ENCODE measurements at regions not wholly inside any gene's neighbourhood (a gene's known extent, or its start where the extent isn't known, plus 50 kb on each side); places are given as distances from the start of the nearest gene placed in this dataset.
"Not testable (repeated sequence)": the region's sequence is repeated elsewhere in the genome, so short reads cannot be mapped to it uniquely, and the experiment has no call there.

DNA sequence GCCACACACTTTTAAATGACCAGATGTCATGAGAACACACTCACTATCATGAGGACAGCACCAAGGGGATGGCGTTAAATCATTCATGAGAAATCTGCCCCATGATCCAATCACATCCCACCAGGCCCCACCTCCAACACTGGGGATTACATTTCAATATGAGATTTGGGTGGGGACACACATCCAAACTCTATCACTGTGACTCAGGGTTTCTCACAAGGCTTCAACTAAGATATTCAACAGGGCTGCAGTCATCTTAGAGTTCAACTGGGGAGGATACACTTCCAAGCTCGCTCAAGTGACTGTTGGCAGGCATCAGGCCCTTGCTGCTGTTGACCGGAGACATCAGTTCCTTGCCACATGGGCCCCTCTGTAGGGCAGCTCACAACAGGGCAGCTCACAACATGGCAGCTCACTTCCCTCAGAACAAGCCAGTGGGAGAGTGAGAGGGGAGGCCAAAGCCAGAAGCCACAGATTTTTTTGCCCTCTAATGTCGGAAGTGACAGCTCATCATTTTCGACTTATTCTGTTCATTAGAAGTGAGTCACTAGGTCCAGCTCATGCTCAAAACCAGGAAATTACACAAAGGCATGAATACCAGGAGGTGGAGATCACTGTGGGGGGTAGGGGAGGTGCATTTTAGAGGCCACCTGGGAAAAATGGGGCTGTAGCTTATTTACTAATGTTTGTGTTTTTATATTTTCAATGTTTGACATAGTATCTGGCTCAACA is 50.8 kb upstream of the PTHLH start:
- DNase-seq (ENCODE audit: low spot score) = peak; percentile 31

DNA sequence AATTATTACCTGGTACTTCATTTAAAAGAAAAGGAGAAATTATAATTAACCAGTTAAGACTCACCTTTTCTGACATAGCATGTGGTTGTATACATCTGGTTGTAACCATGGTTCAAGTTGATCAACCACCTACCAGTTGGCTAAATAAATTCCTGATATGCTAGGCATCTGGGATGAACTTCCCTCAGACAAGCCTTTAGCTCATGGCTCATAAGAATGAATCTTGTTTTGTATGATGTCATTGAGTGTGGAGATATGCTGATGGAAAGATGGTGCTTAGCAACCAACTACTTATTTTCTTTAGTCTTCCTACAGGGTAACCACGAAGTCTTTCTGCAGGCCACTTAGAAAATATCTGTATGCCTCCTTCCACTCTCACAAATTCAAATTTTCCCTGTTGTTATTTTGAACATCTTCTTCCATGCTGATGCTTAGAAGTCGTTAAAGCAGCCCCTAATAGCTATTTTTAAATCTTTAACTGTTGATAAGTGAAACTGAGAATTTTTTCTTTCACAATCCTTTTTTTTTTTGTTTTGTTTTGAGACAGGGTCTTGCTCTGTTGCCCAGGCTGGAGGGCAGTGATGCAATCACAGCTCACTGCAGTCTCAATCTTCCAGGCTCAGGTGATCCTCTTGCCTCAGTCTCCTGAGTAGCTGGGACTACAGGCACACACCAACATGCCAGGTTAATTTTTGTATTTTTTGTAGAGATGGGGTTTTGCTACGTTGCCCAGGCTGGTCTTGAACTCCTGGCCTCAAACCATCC is 51.9 kb upstream of the PTHLH start:
- DNase-seq (ENCODE audit: low spot score) = no peak

DNA sequence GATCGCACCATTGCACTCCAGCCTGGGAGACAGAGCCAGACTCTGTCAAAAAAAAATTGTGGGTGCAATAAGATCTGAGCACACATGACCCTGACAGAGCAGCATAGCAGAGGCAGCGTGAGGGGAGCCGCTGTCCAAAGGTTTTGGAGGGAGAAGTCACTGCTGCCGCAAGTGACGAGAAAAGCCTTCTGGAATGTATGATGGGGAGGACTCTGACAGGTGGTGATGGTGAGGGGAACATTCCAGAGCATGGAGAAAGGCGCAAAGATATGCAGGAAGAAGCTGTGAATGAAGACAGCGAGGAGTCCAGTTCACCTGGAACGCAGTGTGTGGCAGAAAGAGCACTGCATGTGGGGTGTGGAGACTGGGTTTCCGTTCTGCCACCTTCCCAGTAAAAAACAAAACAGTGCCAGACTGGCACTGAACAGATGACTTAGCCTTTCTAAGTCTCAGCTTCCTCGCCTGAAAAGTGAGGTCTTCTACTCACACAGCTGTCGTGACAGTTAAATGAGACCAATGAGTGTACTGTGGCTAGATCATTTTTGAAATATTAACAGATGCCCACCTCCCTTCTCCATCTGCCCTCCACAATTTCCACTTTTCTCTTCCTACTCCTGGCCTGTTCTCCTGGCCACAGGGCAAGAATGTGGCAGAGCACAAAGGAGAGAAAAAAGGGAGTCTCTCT is 53.4 kb upstream of the PTHLH start:
- no peak for DNase-seq (ENCODE audit: low spot score)

DNA sequence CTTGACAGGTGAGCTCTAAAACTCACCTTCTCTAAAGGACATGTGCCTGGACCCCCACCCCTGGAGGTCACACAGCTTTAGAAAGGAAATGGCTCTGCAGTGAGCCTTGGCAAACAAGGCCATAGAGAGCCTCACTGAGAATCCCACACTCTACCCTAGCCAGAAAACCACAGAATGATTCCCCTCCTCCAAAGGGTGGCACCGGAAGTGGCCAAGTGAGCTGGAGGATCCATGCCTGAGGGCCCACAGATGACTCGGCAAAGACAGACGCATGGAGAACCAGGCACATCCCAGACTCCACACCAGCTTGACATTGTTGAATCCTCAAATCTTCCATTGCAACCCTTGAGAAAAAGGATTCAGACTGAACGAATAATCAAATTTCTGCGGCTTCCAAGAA is 54.2 kb upstream of the PTHLH start:
- DNase-seq (ENCODE audit: low spot score) = no peak

DNA sequence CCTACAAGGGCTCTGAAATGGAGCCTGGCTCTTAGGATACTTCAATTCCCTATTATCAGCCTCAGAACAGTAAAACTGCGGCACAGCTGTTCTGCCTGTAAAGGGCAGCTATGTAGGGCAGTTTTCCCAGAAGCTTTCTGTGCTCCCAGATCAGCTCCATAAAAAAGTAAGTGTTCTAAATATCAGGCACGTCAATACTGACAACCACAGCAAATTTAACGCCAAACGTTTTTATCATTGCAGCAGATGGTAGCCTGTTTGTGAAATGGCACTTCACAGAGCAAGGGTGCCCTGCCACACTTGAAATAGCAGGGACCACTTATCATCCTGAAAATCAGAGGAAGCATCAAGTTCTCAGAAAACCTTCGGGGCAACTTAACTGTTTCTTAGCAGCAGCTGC is 54.8 kb upstream of the PTHLH start:
- DNase-seq (ENCODE audit: low spot score) = no peak

DNA sequence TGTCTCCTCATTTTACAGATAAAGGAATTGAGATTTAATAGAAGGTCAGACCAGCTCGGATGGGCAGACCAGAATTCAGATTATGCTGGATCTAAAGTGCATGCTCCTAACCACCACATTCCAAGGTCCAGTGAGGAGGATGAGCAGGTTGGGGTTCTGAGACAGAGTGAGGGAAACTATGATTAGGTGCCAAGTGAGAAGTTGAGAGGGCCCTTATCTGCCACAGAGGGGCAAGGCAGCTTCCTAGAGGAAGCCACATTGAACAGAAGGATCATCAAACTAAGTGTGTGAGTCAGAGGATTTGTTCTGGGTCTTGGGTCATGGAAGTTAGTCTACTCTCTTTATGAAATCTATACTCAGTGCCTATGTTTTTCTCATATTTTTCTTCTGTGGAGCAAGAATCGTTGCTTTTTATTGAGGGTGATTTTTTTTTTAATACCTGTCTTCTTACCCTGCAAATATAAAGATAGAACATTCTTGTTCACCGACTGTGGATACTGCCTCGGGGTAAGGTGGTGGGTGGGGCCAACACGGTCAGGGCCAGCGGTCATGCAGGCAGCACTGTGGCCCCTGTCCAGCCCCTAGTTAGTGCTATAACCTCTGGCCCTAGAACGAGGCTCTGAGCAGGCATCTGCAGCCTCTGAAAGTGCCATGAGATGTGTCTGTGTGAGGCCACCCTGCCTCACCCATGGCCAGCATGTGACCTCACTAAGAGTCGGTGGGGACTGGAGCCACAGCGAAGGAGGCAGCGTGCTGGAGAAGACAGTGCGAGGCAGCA is 55.6 kb upstream of the PTHLH start:
- peak; percentile 8 for DNase-seq (ENCODE audit: low spot score)

DNA sequence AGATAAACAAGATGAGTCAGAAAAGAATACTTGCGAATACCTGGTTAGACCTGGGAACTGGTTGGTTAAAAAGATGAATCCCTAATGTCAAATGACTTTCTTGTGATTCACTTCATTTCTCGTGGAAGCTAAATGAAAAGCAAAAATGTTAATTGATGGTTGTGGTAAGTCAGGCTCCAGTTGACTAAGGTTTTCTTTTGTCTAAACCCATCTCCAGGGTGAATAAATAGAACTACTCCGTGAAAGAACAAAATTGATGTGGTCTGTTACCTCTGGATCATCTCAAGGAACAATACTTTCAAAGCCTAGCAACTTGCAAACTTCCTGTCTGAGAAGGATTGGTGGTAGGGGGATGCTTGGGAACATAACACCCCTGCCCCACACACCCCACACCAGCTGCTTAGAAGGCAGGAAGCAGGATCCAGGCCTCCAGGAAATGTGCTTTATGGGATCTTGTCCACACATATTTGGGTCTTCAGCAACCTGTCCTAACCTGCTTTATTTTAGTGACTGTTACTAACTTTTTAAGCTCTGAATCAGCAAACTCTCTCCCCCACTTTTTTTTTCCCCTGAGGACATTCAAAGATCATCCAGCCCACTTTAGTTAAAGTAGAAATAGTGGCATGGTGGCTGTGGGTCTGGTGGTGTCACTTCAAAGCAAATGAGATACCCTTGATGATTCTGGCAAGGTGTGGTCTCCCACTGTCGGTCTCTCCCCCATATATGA is 60.4 kb upstream of the PTHLH start:
- DNase-seq (ENCODE audit: low spot score) = no peak

DNA sequence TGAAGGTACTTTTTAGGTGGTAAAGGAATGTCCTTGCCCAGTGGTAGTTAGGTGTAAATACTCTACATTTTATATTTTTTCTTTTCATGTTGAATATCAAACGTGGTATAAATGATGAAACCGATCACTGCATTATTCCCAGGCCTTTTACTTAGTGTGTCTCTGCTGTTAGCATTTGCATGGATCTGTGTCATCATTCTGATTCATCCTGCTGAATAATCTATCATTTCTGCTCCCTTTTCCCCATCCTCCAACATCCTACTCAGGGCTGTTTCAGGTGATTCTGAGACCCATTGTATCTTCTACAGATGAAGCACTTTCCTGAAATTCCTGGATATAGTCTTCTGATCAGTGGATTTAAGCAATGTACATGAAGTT is 61.0 kb upstream of the PTHLH start:
- DNase-seq (ENCODE audit: low spot score) = no peak

DNA sequence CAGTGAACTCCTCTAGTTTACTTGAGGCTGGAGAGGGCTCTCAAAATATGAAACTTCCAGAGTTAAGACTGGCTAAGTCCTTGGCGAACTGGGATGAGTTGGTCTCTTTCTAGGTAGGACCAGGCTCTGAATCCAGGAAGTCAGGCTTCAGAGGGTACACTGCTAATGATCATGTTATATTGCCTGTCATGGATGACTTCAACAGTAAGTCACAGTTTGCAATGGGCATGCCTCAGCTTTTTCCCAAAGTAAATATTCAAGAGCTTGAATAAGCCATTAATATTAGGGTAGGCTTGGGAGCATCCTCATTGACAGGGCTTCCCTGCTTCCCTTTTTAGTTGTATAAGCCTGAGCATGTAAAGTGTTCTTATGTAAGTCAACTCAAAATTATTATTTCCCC is 61.7 kb upstream of the PTHLH start:
- DNase-seq (ENCODE audit: low spot score) = no peak

DNA sequence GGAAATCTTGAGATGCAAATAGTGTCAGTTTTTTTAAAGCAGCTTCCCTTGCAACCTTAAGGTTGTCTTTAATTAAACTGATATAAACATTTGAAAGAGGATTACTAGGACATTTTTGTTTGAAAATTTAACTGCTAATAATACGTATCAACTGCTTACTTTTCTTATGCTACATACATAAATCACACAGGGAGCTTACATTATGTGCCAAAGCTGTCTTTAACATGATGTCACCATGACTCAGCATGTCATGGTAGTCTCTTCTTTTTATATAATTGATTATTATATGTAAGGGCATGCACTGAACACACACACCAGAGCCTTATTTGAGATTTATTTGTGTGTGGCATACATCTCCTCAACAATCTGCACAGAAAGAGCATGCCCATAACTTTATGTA is 63.0 kb upstream of the PTHLH start:
- DNase-seq (ENCODE audit: low spot score) = peak; percentile 7

DNA sequence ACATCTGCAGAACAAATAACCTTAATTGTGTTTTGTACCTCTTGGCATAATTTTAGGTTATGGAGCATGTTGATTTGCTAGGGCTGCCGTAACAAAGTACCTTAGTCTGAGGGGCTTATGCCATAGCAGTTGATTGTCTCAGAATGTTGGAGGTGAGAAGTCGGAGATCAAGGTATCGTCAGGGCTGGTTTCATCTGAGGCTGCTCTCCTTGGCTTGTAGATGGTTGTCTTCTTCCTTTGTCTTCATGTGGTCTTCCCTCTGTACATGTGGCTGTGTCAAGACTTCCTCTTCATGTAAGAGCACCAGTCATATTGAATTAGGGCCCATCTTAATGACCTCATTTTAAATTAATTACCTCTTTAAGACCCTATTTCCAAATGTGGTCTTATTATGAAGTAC is 64.4 kb upstream of the PTHLH start:
- DNase-seq (ENCODE audit: low spot score) = no peak

DNA sequence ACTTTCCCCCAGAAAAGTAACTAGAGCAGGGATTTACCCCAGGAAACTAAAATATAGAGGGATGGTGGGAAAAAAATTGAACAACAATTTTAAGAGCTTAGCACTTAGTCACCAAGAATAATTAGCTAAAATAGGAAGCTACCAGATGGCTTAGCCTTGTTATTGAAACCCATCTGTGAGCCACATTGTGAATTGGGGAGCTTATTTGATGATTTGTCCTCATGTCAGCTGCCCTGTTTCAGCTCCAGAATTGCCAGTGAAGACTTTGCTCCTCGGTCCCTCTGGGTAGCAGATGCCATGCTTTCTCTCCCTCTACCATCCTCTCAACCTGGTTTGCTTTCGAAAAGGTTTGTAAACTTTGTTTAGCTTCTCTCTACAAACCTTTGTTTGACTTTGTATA is 67.7 kb upstream of the PTHLH start:
- DNase-seq (ENCODE audit: low spot score) = no peak

DNA sequence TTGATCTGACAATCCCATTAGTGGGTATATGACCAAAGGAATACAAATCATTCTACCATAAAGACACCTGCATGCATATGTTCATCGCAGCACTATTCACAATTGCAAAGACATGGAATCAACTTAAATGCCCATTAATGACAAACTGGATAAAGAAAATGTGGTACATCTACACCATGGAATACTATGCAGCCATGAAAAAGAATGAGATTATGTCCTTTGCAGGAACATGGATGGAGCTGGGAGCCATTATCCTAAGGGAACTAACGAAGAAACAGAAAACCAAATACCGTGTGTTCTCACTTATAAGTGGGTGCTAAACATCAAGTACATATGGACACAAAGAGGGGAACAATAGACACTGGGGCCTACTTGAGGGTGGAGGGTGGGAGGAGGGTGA is 74.1 kb upstream of the PTHLH start:
- DNase-seq (ENCODE audit: low spot score) = not testable (repeated sequence)

DNA sequence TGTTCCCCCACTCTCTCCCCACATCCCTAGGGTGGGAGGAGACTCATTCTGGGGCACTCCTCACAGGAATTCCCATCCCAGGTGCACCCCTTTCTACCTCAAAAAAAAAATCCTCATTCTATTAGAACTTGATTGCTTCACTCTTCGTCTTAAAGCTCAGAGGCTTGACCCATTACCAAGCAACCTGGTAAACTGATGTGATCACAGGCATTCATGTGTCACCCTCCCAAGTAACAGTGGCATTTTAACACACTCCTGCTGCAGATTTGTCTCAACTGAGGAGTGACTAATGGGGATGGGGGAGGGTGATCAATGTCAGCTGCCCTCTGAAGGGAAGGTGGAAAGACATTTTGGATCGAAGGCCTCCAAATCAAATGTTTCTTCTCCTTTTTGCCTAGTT is 78.1 kb upstream of the PTHLH start:
- no peak for DNase-seq (ENCODE audit: low spot score)

DNA sequence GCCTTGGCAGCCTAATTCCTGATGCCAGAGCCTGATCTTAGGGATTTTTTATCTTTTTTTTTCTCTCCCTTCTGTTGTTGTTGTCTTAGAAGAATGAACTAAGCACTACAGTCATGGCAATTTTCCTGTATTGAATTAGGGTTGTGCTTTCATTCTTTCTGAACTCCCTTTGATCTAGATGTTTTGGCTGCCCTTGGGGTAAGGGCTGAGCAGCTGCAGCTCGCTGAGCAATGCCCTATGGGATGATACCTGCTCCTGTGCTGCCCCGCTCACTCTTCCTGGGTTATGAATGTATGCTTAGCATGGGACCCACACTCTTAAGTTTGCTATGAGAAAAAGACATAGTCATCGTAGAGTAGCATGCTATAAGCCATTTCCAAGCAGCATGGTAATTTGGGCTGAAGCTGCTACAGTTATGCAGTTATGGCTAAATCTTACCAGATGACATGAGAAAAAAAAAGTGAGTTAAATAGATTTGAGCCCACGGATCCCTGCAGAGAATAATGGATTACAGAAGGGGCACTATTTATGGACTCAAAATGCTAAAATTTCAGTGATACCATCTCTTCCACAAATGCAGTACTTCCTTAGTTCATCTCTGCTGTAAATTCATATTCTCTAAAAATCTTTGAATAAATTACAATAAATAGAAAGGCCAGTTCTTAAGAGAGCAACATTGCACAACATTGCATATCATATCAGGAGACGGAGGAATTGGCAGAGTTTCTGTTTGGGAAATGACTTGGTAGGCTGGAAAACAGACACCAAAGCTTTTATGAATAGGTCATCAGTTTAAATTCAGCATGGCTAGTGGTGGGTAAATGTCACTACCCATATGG is 79.2 kb upstream of the PTHLH start:
- DNase-seq (ENCODE audit: low spot score) = no peak

DNA sequence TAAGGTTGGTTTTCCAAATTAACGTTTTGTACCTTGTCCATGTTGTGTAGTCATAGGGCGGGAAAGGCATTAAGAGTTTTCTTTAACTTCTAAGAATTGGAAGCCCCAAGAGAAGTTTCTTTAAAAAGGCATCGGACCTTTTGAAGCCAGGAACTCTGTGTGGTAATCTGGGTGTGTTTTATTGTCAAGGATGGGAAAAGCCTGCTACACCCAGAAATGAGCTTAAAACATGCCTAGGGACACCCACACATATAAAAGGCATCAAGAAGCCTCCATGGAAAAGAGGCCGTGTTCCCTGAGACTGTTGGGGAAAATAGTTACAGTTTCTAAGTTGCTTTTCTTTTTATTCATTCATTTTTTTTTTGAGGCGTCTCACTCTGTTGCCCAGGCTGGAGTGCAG is 81.0 kb upstream of the PTHLH start:
- no peak for DNase-seq (ENCODE audit: low spot score)

DNA sequence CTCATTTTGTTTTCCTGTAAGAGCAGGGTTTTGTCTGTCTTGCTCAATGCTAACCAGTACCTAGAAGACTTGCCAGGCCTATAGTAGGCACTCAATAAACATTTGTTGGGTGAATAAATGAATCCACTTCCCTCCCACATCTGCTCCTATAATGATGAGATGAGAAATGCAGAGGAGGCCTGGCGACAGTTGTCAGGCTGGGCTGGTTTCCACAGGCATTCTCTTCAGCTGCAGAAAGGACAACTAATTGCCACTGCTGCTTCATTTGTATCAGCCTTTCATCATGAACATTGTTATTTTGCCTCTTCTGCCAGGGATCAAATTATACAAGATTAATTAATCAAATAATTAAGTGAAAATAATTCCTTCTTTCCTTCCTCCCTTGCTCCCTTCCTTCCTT is 82.0 kb upstream of the PTHLH start:
- DNase-seq (ENCODE audit: low spot score) = no peak

DNA sequence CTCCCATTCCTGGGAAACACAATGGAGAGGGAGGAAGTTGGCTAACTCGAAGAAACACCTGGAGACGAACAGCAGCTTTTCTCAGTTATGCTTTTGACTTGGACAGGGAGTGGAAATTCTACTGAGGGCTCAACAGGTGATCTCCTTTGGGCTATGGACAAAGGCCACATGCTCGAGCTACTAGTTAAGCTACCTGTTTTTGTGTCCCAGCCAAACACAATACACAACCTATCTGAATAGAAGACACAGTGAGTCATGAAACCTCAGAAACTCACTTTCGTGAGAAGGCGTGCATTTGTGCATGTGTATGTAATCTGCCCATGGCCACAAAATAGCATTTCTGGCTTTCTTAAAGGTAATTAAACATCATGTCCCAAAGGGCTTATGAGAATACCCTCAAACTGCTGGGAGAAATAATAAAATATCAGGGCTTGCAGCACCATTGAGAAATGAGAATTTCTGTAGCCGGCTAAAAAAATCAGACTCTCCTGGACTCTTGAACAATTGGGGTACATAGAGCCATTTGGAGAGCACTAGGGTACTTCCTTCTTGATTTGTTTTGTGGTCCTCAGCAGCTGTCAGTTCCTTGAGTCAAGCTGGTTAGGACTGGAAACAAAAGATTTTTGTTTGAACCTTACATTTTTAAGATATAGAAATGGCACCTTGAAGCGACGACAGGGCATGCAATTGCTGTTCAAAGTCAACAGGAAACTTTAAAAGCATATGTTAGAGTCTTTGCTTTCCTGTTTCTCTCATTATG is 85.5 kb upstream of the PTHLH start:
- DNase-seq (ENCODE audit: low spot score) = peak; percentile 12

DNA sequence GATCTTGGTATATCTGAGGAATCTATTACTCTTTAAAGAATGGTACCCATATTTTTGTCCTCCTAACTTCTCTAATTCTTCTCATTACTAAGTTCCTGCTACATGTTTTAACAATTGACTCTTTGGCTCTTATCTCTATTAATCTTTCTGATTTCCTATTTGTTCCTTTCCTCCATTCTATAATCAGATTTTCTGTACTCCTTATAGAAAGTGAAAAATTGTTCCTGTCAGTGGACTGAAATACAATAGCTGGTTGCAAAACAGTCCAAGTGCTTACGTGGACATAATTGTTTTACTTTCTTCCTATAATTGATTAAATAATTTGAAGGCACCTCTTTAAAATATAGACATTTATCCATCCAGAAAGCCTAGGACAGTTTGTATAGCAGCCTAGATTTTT is 86.7 kb upstream of the PTHLH start:
- DNase-seq (ENCODE audit: low spot score) = no peak

DNA sequence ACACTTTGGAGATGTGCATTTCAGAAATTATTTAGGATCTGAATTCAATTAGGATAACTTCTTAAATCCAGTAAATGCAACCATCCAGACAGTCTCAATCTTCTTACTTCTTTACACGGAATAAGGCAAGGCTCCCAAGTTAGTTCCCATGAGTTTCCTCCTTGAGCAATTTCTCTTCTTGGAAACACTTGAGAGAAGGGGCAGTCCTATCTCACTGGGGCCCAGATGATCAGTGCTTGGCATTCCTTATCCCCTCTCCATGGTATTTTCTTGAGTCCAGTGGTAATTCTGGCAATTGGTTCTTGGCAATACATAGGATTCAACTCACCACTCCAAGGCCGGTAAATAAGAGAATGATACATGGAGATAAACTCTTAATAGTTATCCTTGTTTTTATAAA is 87.1 kb upstream of the PTHLH start:
- no peak for DNase-seq (ENCODE audit: low spot score)
